GM19467 (cell line): ENCODE measurements at regions not wholly inside any gene's neighbourhood (a gene's known extent, or its start where the extent isn't known, plus 50 kb on each side); places are given as distances from the start of the nearest gene placed in this dataset.
"Not testable (repeated sequence)": the region's sequence is repeated elsewhere in the genome, so short reads cannot be mapped to it uniquely, and the experiment has no call there.

Experiments used
- ATAC-seq: cut with Tn5 transposase; IDR thresholded peaks from one replicate; pipeline ENCODE4 v1.9.1; 2021; ENCODE audit warnings: mild to moderate bottlenecking, moderate library complexity; ENCODE audit not compliant: unreplicated experiment

GRCh38 chr5:57915536-57915935 is 432.9 kb upstream of the ACTBL2 start:
- no peak for ATAC-seq

- ATAC-seq = no peak
These were observed 428.8 kb upstream of the ACTBL2 start for GRCh38 chr5:57911438-57911837.

- ATAC-seq = no peak
These were observed 424.1 kb upstream of the ACTBL2 start for GRCh38 chr5:57906671-57907070.

- no peak for ATAC-seq
These were observed 420.8 kb upstream of the ACTBL2 start for GRCh38 chr5:57903458-57903857.

- no peak for ATAC-seq
These were observed 419.5 kb upstream of the ACTBL2 start for GRCh38 chr5:57902095-57902494.

GRCh38 chr5:57900381-57900944 is 417.9 kb upstream of the ACTBL2 start:
- no peak for ATAC-seq

GRCh38 chr5:57896576-57896975 is 414.0 kb upstream of the ACTBL2 start:
- no peak for ATAC-seq

- ATAC-seq = no peak
These were observed 413.2 kb upstream of the ACTBL2 start for GRCh38 chr5:57895766-57896165.

GRCh38 chr5:57893926-57894325 is 411.3 kb upstream of the ACTBL2 start:
- ATAC-seq = no peak

GRCh38 chr5:57891443-57891842 is 408.8 kb upstream of the ACTBL2 start:
- ATAC-seq = no peak

GRCh38 chr5:57889558-57889957 is 406.9 kb upstream of the ACTBL2 start:
- ATAC-seq = no peak

- ATAC-seq = no peak
These were observed 405.4 kb upstream of the ACTBL2 start for GRCh38 chr5:57887851-57888621.

- ATAC-seq = no peak
These were observed 401.9 kb upstream of the ACTBL2 start for GRCh38 chr5:57884346-57885102.

- ATAC-seq = no peak
These were observed 397.6 kb upstream of the ACTBL2 start for GRCh38 chr5:57880216-57880615.

GRCh38 chr5:57878301-57878722 is 395.7 kb upstream of the ACTBL2 start:
- ATAC-seq = no peak

GRCh38 chr5:57871496-57871895 is 388.9 kb upstream of the ACTBL2 start:
- ATAC-seq = no peak

GRCh38 chr5:57870267-57870666 is 387.7 kb upstream of the ACTBL2 start:
- not testable (repeated sequence) for ATAC-seq

GRCh38 chr5:57863661-57864060 is 381.1 kb upstream of the ACTBL2 start:
- ATAC-seq = no peak

- ATAC-seq = no peak
These were observed 380.3 kb upstream of the ACTBL2 start for GRCh38 chr5:57862942-57863341.

- ATAC-seq = no peak
These were observed 379.9 kb upstream of the ACTBL2 start for GRCh38 chr5:57862471-57862911.

- no peak for ATAC-seq
These were observed 377.0 kb upstream of the ACTBL2 start for GRCh38 chr5:57859626-57860025.

- no peak for ATAC-seq
These were observed 376.3 kb upstream of the ACTBL2 start for GRCh38 chr5:57858905-57859304.
